T-helper 9 cell (primary cell): ENCODE measurements at regions not wholly inside any gene's neighbourhood (a gene's known extent, or its start where the extent isn't known, plus 50 kb on each side); places are given as distances from the start of the nearest gene placed in this dataset.
"Not testable (repeated sequence)": the region's sequence is repeated elsewhere in the genome, so short reads cannot be mapped to it uniquely, and the experiment has no call there.

Experiments
- DNase-seq: peaks from one replicate; pipeline ENCODE4 v3.0.0-alpha.2; 2020

GRCh38 chr5:10921160-10921559 is 160.1 kb upstream of the DAP start:
- no peak for DNase-seq

GRCh38 chr5:10920400-10920799 is 159.4 kb upstream of the DAP start:
- no peak for DNase-seq

- no peak for DNase-seq
Measured at GRCh38 chr5:10914741-10915480, 153.9 kb upstream of the DAP start.

GRCh38 chr5:10913841-10914240 is 152.8 kb upstream of the DAP start:
- no peak for DNase-seq

- no peak for DNase-seq
Measured at GRCh38 chr5:10913181-10913810, 152.3 kb upstream of the DAP start.

GRCh38 chr5:10912435-10912834 is 151.4 kb upstream of the DAP start:
- DNase-seq = no peak

GRCh38 chr5:10910261-10910660 is 149.2 kb upstream of the DAP start:
- no peak for DNase-seq

GRCh38 chr5:10904862-10905432 is 143.9 kb upstream of the DAP start:
- DNase-seq = no peak

- no peak for DNase-seq
Measured at GRCh38 chr5:10903786-10904560, 142.9 kb upstream of the DAP start.

- no peak for DNase-seq
Measured at GRCh38 chr5:10902145-10902544, 141.1 kb upstream of the DAP start.

GRCh38 chr5:10898514-10898913 is 137.5 kb upstream of the DAP start:
- no peak for DNase-seq

- no peak for DNase-seq
Measured at GRCh38 chr5:10896016-10896415, 135.0 kb upstream of the DAP start.

- DNase-seq = no peak
Measured at GRCh38 chr5:10894445-10895054, 133.5 kb upstream of the DAP start.

- DNase-seq = no peak
Measured at GRCh38 chr5:10892911-10893215, 131.8 kb upstream of the DAP start.

- no peak for DNase-seq
Measured at GRCh38 chr5:10892147-10892910, 131.3 kb upstream of the DAP start.

GRCh38 chr5:10891193-10891592 is 130.2 kb upstream of the DAP start:
- no peak for DNase-seq

- DNase-seq = no peak
Measured at GRCh38 chr5:10886497-10886896, 125.5 kb upstream of the DAP start.

GRCh38 chr5:10885026-10885425 is 124.0 kb upstream of the DAP start:
- no peak for DNase-seq

- DNase-seq = not testable (repeated sequence)
Measured at GRCh38 chr5:10883945-10884344, 122.9 kb upstream of the DAP start.

GRCh38 chr5:10880934-10881333 is 119.9 kb upstream of the DAP start:
- DNase-seq = no peak

GRCh38 chr5:10876996-10877395 is 116.0 kb upstream of the DAP start:
- not testable (repeated sequence) for DNase-seq

GRCh38 chr5:10876006-10876744 is 115.1 kb upstream of the DAP start:
- DNase-seq = no peak
